ENCODE measurements at regions not wholly inside any gene's neighbourhood (a gene's known extent, or its start where the extent isn't known, plus 50 kb on each side); places are given as distances from the start of the nearest gene placed in this dataset.
"Not testable (repeated sequence)": the region's sequence is repeated elsewhere in the genome, so short reads cannot be mapped to it uniquely, and the experiment has no call there.

GRCh38 chr4:4666693-4667621 lies 125.1 kb upstream of the STX18 start:
- DNase-seq (ENCODE audit: low spot score): no peak

- no peak for DNase-seq (ENCODE audit: low spot score)
Observed at GRCh38 chr4:4666187-4666586, 124.3 kb upstream of the STX18 start.

- DNase-seq (ENCODE audit: low spot score): no peak
Observed at GRCh38 chr4:4664234-4664633, 122.4 kb upstream of the STX18 start.

GRCh38 chr4:4663028-4663427 lies 121.2 kb upstream of the STX18 start:
- DNase-seq (ENCODE audit: low spot score): no peak

- no peak for DNase-seq (ENCODE audit: low spot score)
Observed at GRCh38 chr4:4662230-4662629, 120.4 kb upstream of the STX18 start.

GRCh38 chr4:4659871-4660651 lies 118.2 kb upstream of the STX18 start:
- DNase-seq (ENCODE audit: low spot score): no peak

GRCh38 chr4:4658052-4658451 lies 116.2 kb upstream of the STX18 start:
- no peak for DNase-seq (ENCODE audit: low spot score)

- no peak for DNase-seq (ENCODE audit: low spot score)
Observed at GRCh38 chr4:4656977-4657376, 115.1 kb upstream of the STX18 start.

- no peak for DNase-seq (ENCODE audit: low spot score)
Observed at GRCh38 chr4:4655901-4656300, 114.1 kb upstream of the STX18 start.

- DNase-seq (ENCODE audit: low spot score): no peak
Observed at GRCh38 chr4:4655011-4655410, 113.2 kb upstream of the STX18 start.

- no peak for DNase-seq (ENCODE audit: low spot score)
Observed at GRCh38 chr4:4651811-4652755, 110.2 kb upstream of the STX18 start.

GRCh38 chr4:4647041-4647440 lies 105.2 kb upstream of the STX18 start:
- no peak for DNase-seq (ENCODE audit: low spot score)

- no peak for DNase-seq (ENCODE audit: low spot score)
Observed at GRCh38 chr4:4645743-4646142, 103.9 kb upstream of the STX18 start.

GRCh38 chr4:4644277-4644676 lies 102.4 kb upstream of the STX18 start:
- not testable (repeated sequence) for DNase-seq (ENCODE audit: low spot score)

- not testable (repeated sequence) for DNase-seq (ENCODE audit: low spot score)
Observed at GRCh38 chr4:4643743-4644142, 101.9 kb upstream of the STX18 start.

- no peak for DNase-seq (ENCODE audit: low spot score)
Observed at GRCh38 chr4:4643306-4643705, 101.5 kb upstream of the STX18 start.

- DNase-seq (ENCODE audit: low spot score): no peak
Observed at GRCh38 chr4:4642496-4643000, 100.7 kb upstream of the STX18 start.

GRCh38 chr4:4641661-4642495 lies 100.0 kb upstream of the STX18 start:
- no peak for DNase-seq (ENCODE audit: low spot score)

- no peak for DNase-seq (ENCODE audit: low spot score)
Observed at GRCh38 chr4:4641254-4641653, 99.4 kb upstream of the STX18 start.

GRCh38 chr4:4640692-4641091 lies 98.8 kb upstream of the STX18 start:
- DNase-seq (ENCODE audit: low spot score): no peak

GRCh38 chr4:4639370-4639769 lies 97.5 kb upstream of the STX18 start:
- no peak for DNase-seq (ENCODE audit: low spot score)

Measured in hematopoietic multipotent progenitor cell treated with erythropoietin and hydrocortisone succinate and interleukin-3 and kit ligand, for 17 days (in vitro differentiated cells).